ENCODE measurements at regions not wholly inside any gene's neighbourhood (a gene's known extent, or its start where the extent isn't known, plus 50 kb on each side); places are given as distances from the start of the nearest gene placed in this dataset.
"Not testable (repeated sequence)": the region's sequence is repeated elsewhere in the genome, so short reads cannot be mapped to it uniquely, and the experiment has no call there.

GRCh38 chr2:21770787-21771186 is 647.0 kb downstream of the TDRD15 start:
- DNase-seq (ENCODE audit: low read depth in 2 of 2, low spot score in 1 of 2) = no peak

DNA sequence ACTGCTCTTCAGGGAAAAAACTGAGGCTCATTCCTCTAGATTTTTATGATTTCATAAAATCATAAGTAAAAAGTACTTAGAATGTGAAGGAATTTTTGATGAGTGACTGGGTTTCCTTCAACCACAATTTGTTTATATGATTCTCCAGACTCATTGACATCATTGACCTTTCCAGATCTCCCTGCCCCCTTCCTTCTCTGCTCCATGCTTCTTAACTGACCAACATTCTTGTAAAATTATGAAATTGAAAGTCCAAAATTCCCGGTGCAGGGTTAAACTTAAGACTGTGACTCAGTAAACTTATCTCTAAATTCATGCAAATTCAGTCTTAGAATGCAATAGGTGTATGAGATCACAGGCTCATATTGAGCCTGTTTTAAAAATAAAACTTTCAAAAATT is 648.9 kb downstream of the TDRD15 start:
- DNase-seq (ENCODE audit: low read depth in 2 of 2, low spot score in 1 of 2) = no peak

DNA sequence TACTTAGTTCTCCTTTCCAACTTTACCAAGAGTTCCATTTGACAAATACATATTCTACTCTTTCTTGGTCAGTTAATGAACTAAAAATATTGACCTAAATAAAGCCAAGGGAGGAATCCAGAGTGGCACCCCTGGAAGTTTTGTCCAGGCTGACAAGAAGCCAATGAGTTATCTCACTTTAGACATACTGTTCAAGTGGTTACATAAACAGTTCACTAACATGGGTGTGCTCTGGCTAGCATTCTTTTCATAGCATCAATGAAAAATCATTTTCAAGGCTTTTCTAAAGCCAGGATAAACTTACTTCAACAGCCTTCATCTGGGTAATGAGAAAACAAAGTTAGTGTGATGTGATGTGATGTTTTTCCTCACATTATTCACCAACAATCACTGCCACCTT is 649.4 kb downstream of the TDRD15 start:
- no peak for DNase-seq (ENCODE audit: low read depth in 2 of 2, low spot score in 1 of 2)

DNA sequence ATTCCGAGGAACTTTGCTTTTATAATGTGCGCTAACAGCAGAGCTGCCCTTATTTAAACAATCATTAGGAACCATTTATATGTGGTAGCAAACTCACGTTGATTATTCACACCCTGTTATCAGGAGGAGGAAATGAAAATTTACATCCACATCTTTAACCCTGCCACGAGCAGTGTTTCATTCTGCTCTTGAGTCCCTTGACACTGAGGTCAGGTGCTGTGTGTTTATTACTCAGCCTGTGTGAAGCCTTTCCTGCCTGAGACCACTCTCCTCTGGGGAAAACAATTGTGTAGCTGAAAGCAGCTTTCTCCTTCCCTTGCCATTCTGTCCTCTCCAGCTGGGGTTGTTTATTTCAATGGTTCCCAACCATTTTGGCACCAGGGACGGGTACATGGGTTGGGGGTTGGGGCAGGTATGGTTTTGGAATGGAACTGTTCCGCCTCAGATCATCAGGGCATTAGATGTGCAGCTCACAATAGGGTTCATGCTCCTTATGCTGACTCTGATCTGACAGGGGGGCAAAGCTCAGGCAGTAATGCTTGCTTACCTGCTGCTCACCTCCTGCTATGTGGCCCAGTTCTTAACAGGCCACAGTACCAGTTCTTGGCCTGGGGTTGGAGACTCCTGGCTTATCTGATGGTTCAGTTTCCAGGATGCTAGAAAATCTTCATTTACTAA is 651.1 kb downstream of the TDRD15 start:
- DNase-seq (ENCODE audit: low read depth in 2 of 2, low spot score in 1 of 2) = no peak

GRCh38 chr2:21779786-21780185 is 656.0 kb downstream of the TDRD15 start:
- no peak for DNase-seq (ENCODE audit: low read depth in 2 of 2, low spot score in 1 of 2)

DNA sequence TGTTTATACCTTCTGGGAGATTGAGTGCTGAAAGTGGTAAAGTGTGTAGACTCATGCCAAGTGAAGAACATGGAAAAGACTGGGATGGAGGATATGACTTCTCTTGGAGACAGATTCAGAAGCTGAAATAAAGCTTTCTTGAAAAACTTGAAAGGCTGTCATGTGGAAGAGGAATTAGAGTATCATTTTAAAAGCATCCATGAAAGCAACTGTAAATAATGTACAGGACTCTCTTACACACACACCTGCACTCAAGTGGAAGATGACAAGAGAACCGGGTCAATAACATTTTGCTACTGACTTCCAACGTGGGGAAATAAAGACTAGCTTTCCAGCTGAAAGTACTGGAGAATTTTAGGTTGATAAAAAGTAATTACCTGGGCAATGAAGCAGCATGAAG is 658.2 kb downstream of the TDRD15 start:
- DNase-seq (ENCODE audit: low read depth in 2 of 2, low spot score in 1 of 2) = no peak

DNA sequence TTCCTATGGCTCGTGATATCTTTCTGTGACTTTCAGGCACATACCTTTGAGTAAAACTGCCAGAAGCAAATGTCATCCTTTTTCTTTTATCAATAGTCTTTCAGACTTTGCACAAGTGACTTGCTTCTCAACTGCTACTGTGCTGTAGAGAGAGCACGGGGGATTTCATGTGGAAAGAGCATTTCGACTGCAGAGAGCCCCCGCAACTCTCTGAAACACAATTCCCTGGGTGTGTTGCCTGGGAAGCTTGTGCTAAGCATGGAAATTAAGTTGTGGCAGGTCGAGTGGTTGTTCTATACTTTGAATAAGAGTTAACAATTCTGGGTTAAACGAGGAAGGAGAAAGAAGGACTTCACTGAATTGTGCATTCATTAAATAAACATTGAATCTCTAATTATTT is 659.1 kb downstream of the TDRD15 start:
- no peak for DNase-seq (ENCODE audit: low read depth in 2 of 2, low spot score in 1 of 2)

DNA sequence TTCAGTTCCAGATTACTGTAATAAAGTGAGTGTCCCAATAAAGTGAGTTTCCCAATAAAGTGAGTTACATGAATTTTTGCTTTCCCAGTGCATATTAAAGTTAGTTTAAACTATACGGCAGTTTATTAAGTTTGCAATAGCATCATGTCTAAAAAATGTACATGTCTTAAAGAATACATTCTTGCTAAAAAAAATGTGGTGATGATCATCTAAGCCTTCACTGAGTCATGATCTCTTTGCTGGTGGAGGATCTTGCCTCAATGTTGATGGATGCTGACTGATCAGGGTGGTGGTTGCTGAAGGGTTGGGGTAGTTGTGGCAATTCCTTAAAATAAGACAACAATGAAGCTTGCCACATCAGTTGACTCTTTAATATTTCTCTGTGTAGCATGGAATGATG is 664.2 kb downstream of the TDRD15 start:
- DNase-seq (ENCODE audit: low read depth in 2 of 2, low spot score in 1 of 2) = no peak

DNA sequence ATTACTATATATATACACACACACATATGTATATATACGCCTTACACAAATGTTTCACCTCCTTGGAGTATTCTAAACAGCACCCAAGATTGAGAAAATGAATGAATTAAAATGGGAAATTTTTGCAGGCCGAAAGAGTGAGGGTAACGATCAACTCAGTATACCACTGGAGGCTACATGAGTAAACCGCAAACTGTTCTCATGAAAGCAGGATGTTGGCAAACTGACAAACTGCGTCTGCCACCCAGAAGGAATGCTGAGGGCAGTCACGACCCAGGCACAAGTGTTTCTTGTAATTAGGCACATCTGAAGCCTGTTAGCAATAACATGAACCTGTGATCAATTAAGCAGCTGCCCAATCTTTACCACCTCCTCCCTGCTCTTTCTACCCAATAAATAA is 666.5 kb downstream of the TDRD15 start:
- DNase-seq (ENCODE audit: low read depth in 2 of 2, low spot score in 1 of 2) = not testable (repeated sequence)

DNA sequence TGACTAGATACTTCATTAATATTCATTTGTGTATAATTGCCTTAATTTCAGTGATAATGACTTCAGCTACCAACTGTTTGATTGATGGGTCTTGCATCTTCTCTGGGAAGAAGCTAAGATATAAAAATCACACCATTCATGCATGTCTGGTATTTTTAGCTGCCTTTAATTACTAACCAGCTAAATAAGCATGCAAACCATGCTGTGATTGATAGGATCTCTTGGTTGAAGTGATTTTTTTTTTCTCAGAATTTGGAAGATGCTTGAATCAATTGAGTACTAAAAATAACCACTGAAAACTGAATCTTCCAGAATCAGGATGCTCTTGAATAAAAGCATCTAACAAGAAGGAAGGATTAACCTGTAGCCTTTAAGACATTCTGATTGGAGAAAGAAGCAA is 668.8 kb downstream of the TDRD15 start:
- no peak for DNase-seq (ENCODE audit: low read depth in 2 of 2, low spot score in 1 of 2)

- DNase-seq (ENCODE audit: low read depth in 2 of 2, low spot score in 1 of 2) = no peak
Measured at GRCh38 chr2:21793461-21793860, 669.7 kb downstream of the TDRD15 start.

- DNase-seq (ENCODE audit: low read depth in 2 of 2, low spot score in 1 of 2) = no peak
Measured at GRCh38 chr2:21794611-21795010, 670.8 kb downstream of the TDRD15 start.

GRCh38 chr2:21800356-21800755 is 676.6 kb downstream of the TDRD15 start:
- no peak for DNase-seq (ENCODE audit: low read depth in 2 of 2, low spot score in 1 of 2)

GRCh38 chr2:21803550-21803949 is 679.8 kb downstream of the TDRD15 start:
- no peak for DNase-seq (ENCODE audit: low read depth in 2 of 2, low spot score in 1 of 2)

- DNase-seq (ENCODE audit: low read depth in 2 of 2, low spot score in 1 of 2) = no peak
Measured at GRCh38 chr2:21804151-21804550, 680.4 kb downstream of the TDRD15 start.

DNA sequence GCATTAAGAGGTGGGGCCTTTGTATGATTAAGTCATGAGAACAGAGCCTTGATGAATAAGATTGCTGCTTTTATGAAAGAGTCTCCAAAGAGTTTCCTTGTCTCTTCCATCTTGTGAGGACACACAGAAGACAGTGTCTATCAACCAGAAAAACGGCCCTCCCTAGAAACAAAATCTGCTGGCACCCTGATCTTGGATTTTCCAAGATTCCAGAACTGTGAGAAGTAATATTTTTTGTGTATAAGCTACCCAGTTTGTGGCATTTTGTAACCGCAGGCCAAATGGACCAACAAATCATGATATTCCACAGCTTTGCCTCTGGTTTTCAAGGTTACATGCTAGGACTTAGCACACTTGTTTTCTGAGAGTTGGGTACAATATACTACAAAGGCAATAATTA is 687.8 kb downstream of the TDRD15 start:
- DNase-seq (ENCODE audit: low read depth in 2 of 2, low spot score in 1 of 2) = no peak

DNA sequence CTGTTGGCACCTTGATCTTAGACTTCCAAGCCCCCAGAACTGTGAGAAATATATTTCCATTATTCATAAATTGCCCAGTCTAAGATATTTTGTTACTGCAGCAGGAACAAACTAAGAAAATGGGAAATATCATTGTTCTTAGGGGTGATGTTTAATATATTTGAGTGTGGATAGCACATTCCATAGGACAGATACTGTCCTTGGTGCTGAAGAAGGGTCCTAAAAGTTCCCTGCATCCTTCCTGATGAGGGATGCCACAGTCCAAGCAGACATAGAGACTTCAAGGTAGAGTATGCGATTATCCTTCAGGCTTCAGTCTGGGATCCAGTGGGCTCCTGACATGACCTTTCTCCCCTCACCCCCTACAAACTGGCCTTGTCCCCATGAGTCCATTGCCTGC is 689.0 kb downstream of the TDRD15 start:
- DNase-seq (ENCODE audit: low read depth in 2 of 2, low spot score in 1 of 2) = no peak

- DNase-seq (ENCODE audit: low read depth in 2 of 2, low spot score in 1 of 2) = no peak
Measured at GRCh38 chr2:21814588-21815149, 690.9 kb downstream of the TDRD15 start.

- no peak for DNase-seq (ENCODE audit: low read depth in 2 of 2, low spot score in 1 of 2)
Measured at GRCh38 chr2:21818212-21818795, 694.5 kb downstream of the TDRD15 start.

- no peak for DNase-seq (ENCODE audit: low read depth in 2 of 2, low spot score in 1 of 2)
Measured at GRCh38 chr2:21819454-21819853, 695.7 kb downstream of the TDRD15 start.

- DNase-seq (ENCODE audit: low read depth in 2 of 2, low spot score in 1 of 2) = no peak
Measured at GRCh38 chr2:21820271-21820670, 696.5 kb downstream of the TDRD15 start.

DNA sequence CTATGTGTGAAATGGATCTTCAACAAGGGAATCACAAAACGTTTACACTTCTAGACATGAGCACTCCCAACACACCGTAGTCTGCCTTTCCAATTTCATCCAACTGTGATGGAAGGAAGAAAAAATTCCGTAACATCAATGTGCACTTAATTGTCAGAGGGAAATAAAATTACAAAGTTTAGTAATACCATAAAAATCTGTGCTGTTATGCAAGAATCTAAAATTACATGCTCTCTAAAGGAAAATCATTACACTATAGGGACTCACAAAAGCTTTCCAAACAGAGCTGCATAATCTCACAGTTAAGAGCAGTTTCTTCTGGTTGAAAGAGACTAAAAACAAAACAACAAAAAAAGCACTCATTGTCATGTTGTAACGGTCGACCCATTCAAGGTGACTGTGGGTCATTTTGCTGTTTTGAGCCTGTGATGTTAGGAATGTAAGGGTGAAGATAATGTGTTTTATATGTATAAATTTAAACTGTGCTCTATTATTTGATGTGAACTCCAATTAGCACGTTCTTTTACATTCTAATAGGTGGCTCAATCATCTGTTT is 698.0 kb downstream of the TDRD15 start:
- DNase-seq (ENCODE audit: low read depth in 2 of 2, low spot score in 1 of 2) = no peak

GRCh38 chr2:21822505-21822904 is 698.7 kb downstream of the TDRD15 start:
- DNase-seq (ENCODE audit: low read depth in 2 of 2, low spot score in 1 of 2) = no peak
